Astrocyte of the cerebellum (primary cell): ENCODE measurements at regions not wholly inside any gene's neighbourhood (a gene's known extent, or its start where the extent isn't known, plus 50 kb on each side); places are given as distances from the start of the nearest gene placed in this dataset.

ENCODE experiments used
- DNase-seq: peaks from one replicate; pipeline ENCODE4 v3.0.0-alpha.2; 2011; ENCODE audit warnings: low read depth
- H3K4me3 ChIP-seq: 2 replicates; pipeline ENCODE4 v1.5.1; 2011; ENCODE audit warnings: mild to moderate bottlenecking, low read depth, low read length, moderate library complexity
- CTCF ChIP-seq: IDR thresholded peaks from 2 replicates; pipeline ENCODE4 v1.5.1; 2012; ENCODE audit warnings: low read length, low read depth, moderate library complexity, mild to moderate bottlenecking; ENCODE audit errors: missing control alignments
- in situ Hi-C: cut with HindIII; loops from 2 replicates; pipeline ENCODE4 v1.10.0; 2017; ENCODE audit warnings: low sequenced_read_pairs

DNA sequence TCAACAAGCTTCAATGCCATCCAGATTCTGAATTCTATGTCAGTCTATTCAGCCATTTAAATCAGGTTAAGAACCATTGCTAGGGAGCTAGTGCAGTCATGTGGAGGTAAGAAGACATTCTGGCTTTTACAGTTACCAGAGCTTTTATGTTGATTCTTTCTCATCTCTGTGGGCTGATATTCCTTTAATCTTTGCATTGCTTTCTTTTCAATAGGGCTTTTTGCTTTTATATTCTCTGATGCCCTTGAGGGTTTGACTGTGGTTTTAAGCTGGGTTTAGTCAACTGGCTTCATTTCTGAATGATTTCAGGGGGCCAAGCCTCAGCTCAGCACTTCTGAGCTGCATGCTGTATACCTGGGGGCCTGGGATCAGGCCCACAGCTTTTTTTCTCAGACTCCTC is 51.0 kb upstream of the GORAB start:
- in situ Hi-C loops = no loop called here
- H3K4me3 ChIP-seq = no peak overlapping the region
- no peak for DNase-seq

More for the DNA sequence above, 51.0 kb upstream of the GORAB start:
- no peak for TF ChIP-seq CTCF
